K562 (cell line): ENCODE measurements at regions not wholly inside any gene's neighbourhood (a gene's known extent, or its start where the extent isn't known, plus 50 kb on each side); places are given as distances from the start of the nearest gene placed in this dataset.

ENCODE experiments used
- KDM1A ChIP-seq, 2 experiments: fragments of 450-650 bp; IDR thresholded peaks; 2 replicates each; pipeline ENCODE4 v1.6.1; 2016; ENCODE audit warnings: mild to moderate bottlenecking in 2 of 2
- SREBF1 ChIP-seq: fragments of 150-350 bp; IDR thresholded peaks from 2 replicates; pipeline ENCODE4 v1.6.1; 2014; ENCODE audit warnings: antibody characterized with exemption, low read depth, low read length, borderline replicate concordance
- TEAD2 ChIP-seq: fragments of 450-650 bp; IDR thresholded peaks from 2 replicates; pipeline ENCODE4 v1.6.1; 2016; ENCODE audit warnings: missing genetic modification characterization, control low read depth, missing compliant biosample characterization
- TF ChIP-seq, protein P1 (sequence below): IDR thresholded peaks from 2 replicates; pipeline ENCODE4 v1.6.1; 2016; ENCODE audit warnings: missing genetic modification characterization, missing compliant biosample characterization

DNA sequence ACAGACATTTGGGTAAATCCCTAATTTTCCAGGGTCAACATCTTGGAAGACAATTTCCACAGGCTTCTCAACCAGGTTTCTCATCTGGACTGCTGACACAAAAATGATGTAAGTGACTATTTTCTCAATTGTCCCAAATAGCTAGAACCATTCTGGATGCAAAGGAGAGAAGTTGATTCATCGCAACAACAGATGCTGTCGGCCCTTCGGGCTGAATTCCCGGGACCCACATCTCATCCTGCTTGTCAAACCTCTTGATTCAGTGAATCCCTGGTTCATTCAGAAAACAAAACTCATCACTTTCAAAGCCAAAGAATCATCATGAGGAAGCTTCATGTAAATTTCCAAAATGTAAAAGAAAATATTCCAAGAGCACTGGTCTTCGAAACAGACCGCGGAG, 251.8 kb downstream of the NPHP4 start:
- TF ChIP-seq, protein P1, sequence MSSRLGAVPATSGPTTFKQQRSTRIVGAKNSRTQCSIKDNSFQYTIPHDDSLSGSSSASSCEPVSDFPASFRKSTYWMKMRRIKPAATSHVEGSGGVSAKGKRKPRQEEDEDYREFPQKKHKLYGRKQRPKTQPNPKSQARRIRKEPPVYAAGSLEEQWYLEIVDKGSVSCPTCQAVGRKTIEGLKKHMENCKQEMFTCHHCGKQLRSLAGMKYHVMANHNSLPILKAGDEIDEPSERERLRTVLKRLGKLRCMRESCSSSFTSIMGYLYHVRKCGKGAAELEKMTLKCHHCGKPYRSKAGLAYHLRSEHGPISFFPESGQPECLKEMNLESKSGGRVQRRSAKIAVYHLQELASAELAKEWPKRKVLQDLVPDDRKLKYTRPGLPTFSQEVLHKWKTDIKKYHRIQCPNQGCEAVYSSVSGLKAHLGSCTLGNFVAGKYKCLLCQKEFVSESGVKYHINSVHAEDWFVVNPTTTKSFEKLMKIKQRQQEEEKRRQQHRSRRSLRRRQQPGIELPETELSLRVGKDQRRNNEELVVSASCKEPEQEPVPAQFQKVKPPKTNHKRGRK (tag): no peak
- TF ChIP-seq KDM1A (IDR thresholded peaks at IDR 0.05) (no peak), TEAD2 (tag) (no peak), SREBF1 (no peak)
